Myocyte (in vitro differentiated cells): ENCODE measurements at regions not wholly inside any gene's neighbourhood (a gene's known extent, or its start where the extent isn't known, plus 50 kb on each side); places are given as distances from the start of the nearest gene placed in this dataset.
"Not testable (repeated sequence)": the region's sequence is repeated elsewhere in the genome, so short reads cannot be mapped to it uniquely, and the experiment has no call there.

Experiments
- DNase-seq: peaks from one replicate; pipeline ENCODE4 v3.0.0-alpha.2; 2012; ENCODE audit warnings: low read depth

DNA sequence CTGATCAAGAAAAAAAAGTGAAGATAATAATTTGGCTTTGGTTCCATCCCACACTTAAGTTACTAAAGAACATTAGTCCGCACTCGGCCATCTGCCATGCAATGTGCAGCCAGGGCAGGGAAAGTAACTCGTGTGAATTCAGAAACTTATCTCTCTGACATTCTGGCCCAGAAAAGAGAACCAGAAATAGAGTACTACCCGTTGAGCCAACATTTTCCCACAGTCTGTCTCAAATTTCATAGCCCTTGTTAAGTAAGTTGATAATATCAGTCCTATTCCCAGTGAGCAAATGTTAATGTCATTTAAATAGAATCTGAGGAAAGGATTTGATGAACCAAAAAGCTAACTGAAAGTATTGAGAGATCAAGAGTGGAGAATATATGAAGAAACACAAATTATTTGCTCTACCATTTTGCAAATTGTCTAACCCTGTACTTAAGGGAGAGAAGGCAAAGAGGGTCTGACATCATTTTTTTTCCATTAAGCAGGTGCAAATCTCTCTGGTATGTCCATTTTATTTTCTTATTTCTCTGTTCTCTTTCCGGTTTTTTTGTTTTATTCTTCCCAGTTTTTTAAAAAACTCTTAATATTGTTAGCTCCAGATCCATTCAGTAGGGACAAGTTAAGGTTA, 156.3 kb downstream of the NDFIP2 start:
- DNase-seq = peak; percentile 88

DNA sequence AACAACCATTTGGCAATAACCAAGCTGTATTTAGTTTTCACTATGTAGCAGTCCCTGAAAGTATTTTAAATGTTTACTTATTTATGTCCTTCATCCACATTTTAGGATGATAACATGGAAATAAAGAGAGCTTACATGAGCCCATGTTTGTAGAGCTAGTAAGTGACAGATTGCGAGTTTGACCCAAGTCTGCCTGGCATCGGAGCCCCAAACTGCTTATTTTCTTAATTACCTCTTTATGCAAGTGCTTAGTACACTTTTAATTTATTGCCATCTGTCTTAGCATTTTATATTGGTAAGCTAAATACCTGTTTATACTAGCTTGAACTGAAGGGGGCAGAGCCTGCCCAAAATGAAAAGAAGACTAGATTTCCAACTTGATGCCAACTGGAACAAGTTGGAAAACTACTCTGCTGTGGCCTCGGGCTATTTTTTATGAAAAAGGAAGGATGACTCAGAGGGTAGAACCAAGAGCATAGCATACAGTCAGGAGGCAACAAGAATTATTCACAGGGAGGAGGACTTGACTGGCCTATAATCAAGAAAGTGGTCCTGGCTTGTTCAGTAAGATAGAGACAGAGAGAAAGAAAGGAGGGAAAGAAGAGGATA, 150.2 kb downstream of the NDFIP2 start:
- DNase-seq = peak; percentile 93

DNA sequence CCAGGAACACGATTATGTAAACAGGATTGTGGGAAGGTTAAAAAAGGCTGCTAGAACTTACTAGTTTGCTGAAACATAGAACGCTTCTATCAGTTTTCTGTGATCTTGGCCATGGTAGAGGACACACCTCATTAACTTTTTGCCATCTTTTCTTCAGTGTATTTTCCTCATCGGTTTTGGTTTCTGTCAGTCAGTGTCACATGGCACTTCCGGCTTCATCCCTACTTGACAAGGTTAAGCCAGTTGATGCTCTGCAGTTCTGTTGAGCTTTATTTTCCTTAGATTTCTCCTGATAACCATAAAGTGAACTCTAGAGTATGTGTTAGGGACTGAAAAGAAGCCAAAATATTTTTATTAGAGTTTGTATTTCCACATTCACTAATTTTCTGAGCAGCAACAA, 147.5 kb downstream of the NDFIP2 start:
- no peak for DNase-seq

DNA sequence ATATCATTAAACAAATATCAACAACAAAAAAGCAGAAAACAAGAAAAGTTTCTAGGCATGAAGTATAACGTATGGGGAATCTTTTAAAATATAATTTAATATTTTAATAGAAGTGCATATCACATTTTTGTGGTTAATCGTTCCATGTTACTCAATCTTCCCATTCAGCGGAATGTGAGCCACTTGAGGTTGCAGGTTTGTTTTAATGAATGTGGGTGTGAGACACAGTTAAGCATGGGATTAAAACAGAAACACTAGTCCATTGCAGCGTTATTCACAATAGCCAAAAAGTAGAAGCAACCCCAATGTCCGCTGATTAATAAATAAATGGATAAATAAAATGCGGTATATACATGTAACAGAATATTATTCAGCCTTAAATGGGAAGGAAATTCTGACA, 146.0 kb downstream of the NDFIP2 start:
- DNase-seq = no peak

DNA sequence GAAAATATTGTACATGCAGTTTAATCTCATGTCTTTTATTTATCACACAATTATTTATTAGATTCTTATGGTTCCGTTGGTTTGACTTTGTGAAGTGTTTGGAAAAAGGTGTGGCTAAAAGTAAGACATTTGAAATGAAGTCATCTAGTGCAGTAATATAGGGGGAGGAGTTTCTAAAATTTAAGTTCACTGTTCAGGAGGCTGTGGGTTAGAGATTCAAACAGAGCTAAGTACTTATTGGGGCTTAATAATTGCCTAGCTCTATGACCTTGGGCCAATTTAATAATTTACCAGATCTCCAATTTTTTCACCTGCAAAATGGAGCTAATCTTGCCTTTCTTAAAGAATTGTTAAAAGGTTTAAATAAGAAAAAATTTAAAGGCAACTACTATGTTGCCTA, 144.6 kb downstream of the NDFIP2 start:
- DNase-seq = no peak

DNA sequence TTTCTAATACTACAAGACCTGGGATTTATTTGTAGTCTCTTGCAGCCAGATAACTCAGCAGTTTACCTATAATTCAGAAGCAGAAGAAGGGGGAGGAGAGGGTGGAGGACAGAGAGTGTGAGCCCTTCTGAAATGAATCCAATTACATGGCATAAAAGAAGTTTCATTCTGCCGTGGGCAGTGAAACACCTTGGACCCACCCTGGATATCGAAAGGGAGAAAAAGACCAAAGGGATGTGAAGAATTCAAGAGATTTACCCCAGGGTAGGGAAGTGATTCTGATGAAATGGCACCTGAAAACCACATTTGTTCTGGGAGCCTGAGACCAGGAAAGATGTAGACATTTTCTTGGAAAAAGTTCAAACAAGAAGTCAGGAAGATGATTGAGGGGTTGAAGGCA, 140.9 kb downstream of the NDFIP2 start:
- no peak for DNase-seq

DNA sequence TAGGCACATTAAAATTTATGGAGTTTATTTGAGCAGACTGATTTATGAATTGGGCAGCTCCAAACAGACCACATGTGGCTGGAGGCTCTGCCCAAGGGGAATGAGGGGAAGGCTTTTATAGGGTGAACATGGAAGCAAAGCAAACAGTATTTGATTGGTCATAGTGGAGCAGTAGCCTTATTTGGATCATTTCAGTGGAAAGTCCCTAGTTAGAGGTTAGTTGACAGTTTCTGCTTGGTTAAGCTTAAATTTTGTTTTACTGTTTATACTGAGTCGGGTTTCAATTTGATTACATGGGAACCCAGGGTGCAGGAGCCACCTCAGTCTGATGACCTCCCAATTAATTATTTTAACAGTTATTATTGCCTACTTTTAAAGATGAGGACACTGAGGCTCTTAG, 140.5 kb downstream of the NDFIP2 start:
- no peak for DNase-seq

DNA sequence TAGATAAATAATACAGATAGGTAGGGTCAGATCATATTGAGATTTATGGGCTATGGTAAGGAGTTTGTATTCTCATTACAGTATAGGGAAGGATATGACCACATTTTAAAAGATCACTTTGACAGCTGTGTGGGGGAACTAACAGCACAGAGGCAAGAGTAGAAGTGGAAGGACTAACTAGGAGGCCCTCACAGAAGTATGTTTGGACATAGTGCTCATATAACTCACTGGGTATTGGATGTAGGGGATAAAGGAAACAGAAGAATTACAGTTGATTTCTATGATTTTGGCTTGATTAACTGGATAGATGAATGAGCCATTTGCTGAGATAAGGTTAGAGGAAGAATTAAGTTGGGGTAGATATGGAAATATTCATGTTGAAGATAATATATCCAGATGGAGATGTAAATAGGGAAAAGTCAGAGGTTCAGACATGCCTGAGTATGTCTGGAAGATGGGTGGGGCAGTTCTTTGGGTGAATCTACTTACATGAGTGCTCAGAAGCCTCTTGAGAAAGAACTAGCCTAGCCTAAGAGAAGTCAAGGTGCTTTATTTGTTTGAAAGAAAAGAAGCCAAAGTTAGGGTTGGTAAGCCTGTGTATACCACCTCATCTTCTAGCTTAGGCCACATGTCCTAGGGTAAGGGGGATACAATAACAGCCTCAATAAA, 133.4 kb downstream of the NDFIP2 start:
- no peak for DNase-seq

DNA sequence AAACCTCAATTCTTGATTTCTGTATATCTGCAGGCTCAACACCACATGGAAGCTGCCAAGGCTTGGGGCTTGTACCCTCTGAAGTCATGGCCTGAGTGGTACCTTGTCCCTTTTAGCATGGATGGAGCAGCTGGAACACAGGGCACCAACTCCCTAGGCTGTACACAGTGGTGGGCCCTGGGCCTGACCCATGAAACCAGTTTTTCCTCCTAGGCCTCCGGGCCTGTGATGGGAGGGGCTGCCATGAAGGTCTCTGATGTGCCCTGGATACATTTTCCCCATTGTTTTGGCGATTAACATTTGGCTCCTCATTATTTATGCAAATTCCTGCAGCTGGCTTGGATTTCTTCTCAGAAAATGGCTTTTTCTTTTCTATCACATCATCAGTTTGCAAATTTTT, 131.6 kb downstream of the NDFIP2 start:
- no peak for DNase-seq

DNA sequence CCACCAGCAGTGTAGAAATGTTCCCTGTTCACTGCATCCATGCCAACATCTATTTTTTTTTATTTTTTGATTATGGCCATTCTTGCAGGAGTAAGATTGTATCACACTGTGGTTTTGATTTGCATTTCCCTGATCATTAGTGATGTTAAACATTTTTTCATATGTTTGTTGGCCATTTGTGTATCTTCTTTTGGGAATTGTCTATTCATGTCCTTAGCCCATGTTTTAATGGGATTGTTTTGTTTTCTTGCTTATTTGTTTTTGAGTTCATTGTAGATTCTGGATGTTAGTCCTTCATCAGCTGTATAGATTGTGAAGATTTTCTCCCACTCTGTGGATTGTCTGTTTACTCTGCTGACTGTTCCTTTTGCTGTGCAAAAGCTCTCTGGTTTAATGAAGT, 126.9 kb downstream of the NDFIP2 start:
- not testable (repeated sequence) for DNase-seq
